GM19238 (cell line): ENCODE measurements at regions not wholly inside any gene's neighbourhood (a gene's known extent, or its start where the extent isn't known, plus 50 kb on each side); places are given as distances from the start of the nearest gene placed in this dataset.
"Not testable (repeated sequence)": the region's sequence is repeated elsewhere in the genome, so short reads cannot be mapped to it uniquely, and the experiment has no call there.

Source experiments
- DNase-seq: peaks from one replicate; pipeline ENCODE4 v3.0.0; 2011; ENCODE audit warnings: low spot score; ENCODE audit not compliant: insufficient read length

GRCh38 chr2:175688243-175688642 is 313.8 kb downstream of the LNPK start:
- DNase-seq, result no peak

GRCh38 chr2:175687465-175687864 is 314.6 kb downstream of the LNPK start:
- DNase-seq, result no peak

GRCh38 chr2:175686002-175686401 is 316.1 kb downstream of the LNPK start:
- DNase-seq, result no peak

GRCh38 chr2:175684466-175684865 is 317.6 kb downstream of the LNPK start:
- DNase-seq, result no peak

GRCh38 chr2:175679728-175680127 is 322.3 kb downstream of the LNPK start:
- DNase-seq, result no peak

- no peak for DNase-seq
Measured at GRCh38 chr2:175679231-175679630, 322.8 kb downstream of the LNPK start.

GRCh38 chr2:175677880-175678279 is 324.2 kb downstream of the LNPK start:
- DNase-seq, result no peak

GRCh38 chr2:175676813-175677212 is 325.3 kb downstream of the LNPK start:
- DNase-seq, result no peak

- DNase-seq, result not testable (repeated sequence)
Measured at GRCh38 chr2:175668804-175669203, 333.3 kb downstream of the LNPK start.

- no peak for DNase-seq
Measured at GRCh38 chr2:175662335-175662734, 339.7 kb downstream of the LNPK start.

- DNase-seq, result no peak
Measured at GRCh38 chr2:175648577-175649063, 353.4 kb downstream of the LNPK start.

GRCh38 chr2:175647058-175647457 is 355.0 kb downstream of the LNPK start:
- DNase-seq, result no peak

GRCh38 chr2:175640655-175641054 is 361.4 kb downstream of the LNPK start:
- no peak for DNase-seq

- no peak for DNase-seq
Measured at GRCh38 chr2:175633227-175633626, 368.8 kb downstream of the LNPK start.

- DNase-seq, result no peak
Measured at GRCh38 chr2:175631245-175631623, 370.8 kb downstream of the LNPK start.

- no peak for DNase-seq
Measured at GRCh38 chr2:175630280-175631244, 371.5 kb downstream of the LNPK start.

GRCh38 chr2:175628243-175628642 is 373.8 kb downstream of the LNPK start:
- DNase-seq, result no peak

- no peak for DNase-seq
Measured at GRCh38 chr2:175627405-175627804, 374.7 kb downstream of the LNPK start.

- DNase-seq, result no peak
Measured at GRCh38 chr2:175626796-175627195, 375.3 kb downstream of the LNPK start.

- no peak for DNase-seq
Measured at GRCh38 chr2:175624785-175625184, 377.3 kb downstream of the LNPK start.

- DNase-seq, result no peak
Measured at GRCh38 chr2:175624211-175624761, 377.8 kb downstream of the LNPK start.

- no peak for DNase-seq
Measured at GRCh38 chr2:175621821-175622220, 380.2 kb downstream of the LNPK start.

- no peak for DNase-seq
Measured at GRCh38 chr2:175620106-175620505, 382.0 kb downstream of the LNPK start.
